Endodermal cell (in vitro differentiated cells): ENCODE measurements at regions not wholly inside any gene's neighbourhood (a gene's known extent, or its start where the extent isn't known, plus 50 kb on each side); places are given as distances from the start of the nearest gene placed in this dataset.
A peak's percentile ranks its signal among the peaks of the same experiment; 100 is the strongest.
"Not testable (repeated sequence)": the region's sequence is repeated elsewhere in the genome, so short reads cannot be mapped to it uniquely, and the experiment has no call there.

Experiments
- DNase-seq: peaks from one replicate; pipeline ENCODE4 v3.0.0-alpha.2; 2017
- H3K27ac ChIP-seq: 2 replicates; pipeline ENCODE4 v1.5.1; 2013; ENCODE audit warnings: mild to moderate bottlenecking, low read depth, low read length, moderate library complexity
- H3K27me3 ChIP-seq: 2 replicates; pipeline ENCODE4 v1.6.1; 2013; ENCODE audit warnings: mild to moderate bottlenecking, low read length, moderate library complexity; ENCODE audit not compliant: insufficient read depth, control insufficient read depth, poor library complexity, severe bottlenecking
- H3K36me3 ChIP-seq: 2 replicates; pipeline ENCODE4 v1.7.0; 2013; ENCODE audit warnings: mild to moderate bottlenecking, low read length, moderate library complexity; ENCODE audit not compliant: control insufficient read depth, insufficient read depth
- H3K4me1 ChIP-seq: one replicate; pipeline ENCODE4 v1.7.0; 2013; ENCODE audit warnings: low read length; ENCODE audit not compliant: control insufficient read depth, insufficient read depth
- H3K4me3 ChIP-seq: 2 replicates; pipeline ENCODE4 v1.5.1; 2013; ENCODE audit warnings: mild to moderate bottlenecking, low read length, moderate library complexity
- H3K9ac ChIP-seq: 2 replicates; pipeline ENCODE4 v1.6.1; 2013; ENCODE audit warnings: mild to moderate bottlenecking, low read length, moderate library complexity; ENCODE audit not compliant: poor library complexity, severe bottlenecking; ENCODE audit errors: extremely low read depth
- H3K9me3 ChIP-seq: 2 replicates; pipeline ENCODE4 v1.6.1; 2013; ENCODE audit warnings: mild to moderate bottlenecking, low read length, moderate library complexity; ENCODE audit not compliant: control insufficient read depth
- H3K27ac Mint-ChIP-seq: 2 replicates; pipeline ENCODE4 v1.8.0; 2020; ENCODE audit warnings: mixed read lengths
- H3K27me3 Mint-ChIP-seq: 2 replicates; pipeline ENCODE4 v1.8.0; 2021; ENCODE audit warnings: mild to moderate bottlenecking, mixed read lengths; ENCODE audit not compliant: insufficient read depth
- H3K36me3 Mint-ChIP-seq: 2 replicates; pipeline ENCODE4 v1.8.0; 2020; ENCODE audit warnings: low read depth, mixed read lengths
- H3K4me1 Mint-ChIP-seq: 2 replicates; pipeline ENCODE4 v1.8.0; 2020; ENCODE audit warnings: mixed read lengths
- H3K4me3 Mint-ChIP-seq: 2 replicates; pipeline ENCODE4 v1.8.0; 2020; ENCODE audit warnings: mild to moderate bottlenecking, moderate library complexity, mixed read lengths
- H3K9me3 Mint-ChIP-seq: 2 replicates; pipeline ENCODE4 v1.8.0; 2020; ENCODE audit warnings: mild to moderate bottlenecking, mixed read lengths
- WGBS, 2 experiments: methylation state at CpG; one replicate each; pipeline versions ENCODE4 v1.1.5 to v1.1.7; 2013; ENCODE audit warnings: missing lambda C conversion rate in 2 of 2, mixed read lengths in 1 of 2; ENCODE audit not compliant: insufficient coverage in 1 of 2, insufficient read length in 1 of 2; 5-methylcytosine and 5-hydroxymethylcytosine counted together
- TF ChIP-seq, protein P1 (sequence below): fragments of 200-600 bp; sonication (generic); conservative IDR thresholded peaks from 2 replicates; pipeline ENCODE4 v1.5.0; 2021; ENCODE audit warnings: antibody characterized with exemption, mild to moderate bottlenecking

DNA sequence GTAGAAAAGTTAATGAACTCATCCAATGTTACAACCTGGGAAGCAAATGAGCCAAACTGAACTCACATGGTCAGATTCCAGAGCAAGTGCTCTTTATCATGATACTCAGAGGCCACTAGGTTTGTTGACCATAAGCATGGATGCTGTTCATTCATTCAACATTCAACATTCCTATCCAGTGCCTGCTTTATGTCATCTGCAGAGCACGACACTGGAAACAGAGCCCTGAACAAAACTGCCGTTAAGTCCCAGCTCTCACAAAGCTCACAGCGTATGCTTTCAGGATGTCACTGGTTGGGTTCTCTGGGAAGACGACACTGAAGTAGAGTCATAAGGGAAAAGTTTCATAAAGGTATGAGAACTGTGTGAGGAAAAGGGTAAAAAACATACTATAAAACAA is 105.8 kb upstream of the TRIM77 start:
- Histone ChIP-seq H3K4me1 (no peaks in the 10 kb centered on the region), H3K9ac (no peak overlapping the region), H3K36me3 (no peaks in the 10 kb centered on the region), H3K27me3 (no peaks in the 10 kb centered on the region), H3K27ac (no peak overlapping the region), H3K4me3 (no peak overlapping the region), H3K9me3 (peaks cover 9% of the 10 kb centered on the region)
- no peak overlapping the region for H3K27ac Mint-ChIP-seq
- WGBS, 2 experiments: 91 to 92% methylated on average over 3 of the region's 4 CpGs
- H3K27me3 Mint-ChIP-seq: no peaks in the 10 kb centered on the region
- H3K4me3 Mint-ChIP-seq: no peak overlapping the region
- peaks cover 12% of the 10 kb centered on the region for H3K4me1 Mint-ChIP-seq
- peaks cover 7% of the 10 kb centered on the region for H3K9me3 Mint-ChIP-seq
- TF ChIP-seq, protein P1, sequence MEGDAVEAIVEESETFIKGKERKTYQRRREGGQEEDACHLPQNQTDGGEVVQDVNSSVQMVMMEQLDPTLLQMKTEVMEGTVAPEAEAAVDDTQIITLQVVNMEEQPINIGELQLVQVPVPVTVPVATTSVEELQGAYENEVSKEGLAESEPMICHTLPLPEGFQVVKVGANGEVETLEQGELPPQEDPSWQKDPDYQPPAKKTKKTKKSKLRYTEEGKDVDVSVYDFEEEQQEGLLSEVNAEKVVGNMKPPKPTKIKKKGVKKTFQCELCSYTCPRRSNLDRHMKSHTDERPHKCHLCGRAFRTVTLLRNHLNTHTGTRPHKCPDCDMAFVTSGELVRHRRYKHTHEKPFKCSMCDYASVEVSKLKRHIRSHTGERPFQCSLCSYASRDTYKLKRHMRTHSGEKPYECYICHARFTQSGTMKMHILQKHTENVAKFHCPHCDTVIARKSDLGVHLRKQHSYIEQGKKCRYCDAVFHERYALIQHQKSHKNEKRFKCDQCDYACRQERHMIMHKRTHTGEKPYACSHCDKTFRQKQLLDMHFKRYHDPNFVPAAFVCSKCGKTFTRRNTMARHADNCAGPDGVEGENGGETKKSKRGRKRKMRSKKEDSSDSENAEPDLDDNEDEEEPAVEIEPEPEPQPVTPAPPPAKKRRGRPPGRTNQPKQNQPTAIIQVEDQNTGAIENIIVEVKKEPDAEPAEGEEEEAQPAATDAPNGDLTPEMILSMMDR: no peak
- H3K36me3 Mint-ChIP-seq: no peaks in the 10 kb centered on the region
- no peak for DNase-seq

DNA sequence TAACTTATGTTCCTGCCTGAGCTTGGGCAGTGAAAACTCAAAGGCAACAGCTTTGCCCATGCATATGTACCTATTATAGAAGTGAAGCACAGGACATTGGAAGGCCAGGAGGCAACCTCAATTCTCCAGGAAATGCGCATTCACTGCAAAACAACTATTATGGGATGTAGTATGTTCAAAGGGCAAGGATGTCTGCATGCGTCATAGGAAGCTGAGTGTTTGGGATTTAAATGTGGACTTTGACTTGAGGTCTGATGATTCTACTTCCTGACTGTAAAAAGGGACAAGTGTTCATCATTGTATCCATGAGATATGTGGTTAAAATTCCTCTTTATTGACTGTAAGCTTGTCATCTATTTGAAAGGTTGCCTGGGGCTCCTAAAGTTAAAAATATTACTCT is 103.3 kb upstream of the TRIM77 start:
- H3K9ac ChIP-seq, H3K27ac ChIP-seq: not testable (repeated sequence)
- 99 to 100% methylated on average over 2 of the region's 2 CpGs for WGBS, 2 experiments

DNA sequence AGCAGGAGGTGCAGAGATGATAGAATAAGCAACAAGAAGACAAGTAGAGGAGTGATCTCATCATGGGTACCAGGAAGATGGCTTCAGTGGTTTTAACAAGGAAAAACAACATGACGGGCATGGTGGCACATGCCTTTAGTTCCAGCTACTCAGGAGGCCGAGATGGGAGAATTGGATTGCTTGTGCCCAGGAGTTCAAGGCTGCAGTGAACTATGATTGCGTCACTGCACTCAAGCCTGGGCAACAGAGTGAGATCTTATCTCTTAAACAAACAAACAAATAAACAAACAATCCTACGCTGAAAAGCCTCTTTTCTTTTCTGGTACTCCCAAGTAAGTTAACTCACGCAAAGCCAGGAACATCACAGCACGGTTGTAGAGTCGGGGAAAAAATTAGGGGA is 102.6 kb upstream of the TRIM77 start:
- not testable (repeated sequence) for H3K36me3 ChIP-seq, H3K4me1 ChIP-seq, H3K9ac ChIP-seq, DNase-seq, H3K9me3 Mint-ChIP-seq, H3K4me3 ChIP-seq, H3K27ac Mint-ChIP-seq, H3K27ac ChIP-seq, H3K36me3 Mint-ChIP-seq, H3K27me3 ChIP-seq, H3K9me3 ChIP-seq, H3K27me3 Mint-ChIP-seq, H3K4me3 Mint-ChIP-seq
- peaks cover 12% of the 10 kb centered on the region for H3K4me1 Mint-ChIP-seq
- 84% methylated on average over 7 of the region's 7 CpGs; no CpG with 5 or more reads in 1 of the 2 experiments for WGBS, 2 experiments

More for the DNA sequence above, 103.3 kb upstream of the TRIM77 start:
- H3K4me3 ChIP-seq, H3K27me3 Mint-ChIP-seq, H3K9me3 ChIP-seq, H3K27ac Mint-ChIP-seq, H3K36me3 ChIP-seq, H3K36me3 Mint-ChIP-seq, H3K9me3 Mint-ChIP-seq, H3K4me1 ChIP-seq, DNase-seq, H3K4me3 Mint-ChIP-seq, H3K27me3 ChIP-seq: not testable (repeated sequence)
- peaks cover 12% of the 10 kb centered on the region for H3K4me1 Mint-ChIP-seq

DNA sequence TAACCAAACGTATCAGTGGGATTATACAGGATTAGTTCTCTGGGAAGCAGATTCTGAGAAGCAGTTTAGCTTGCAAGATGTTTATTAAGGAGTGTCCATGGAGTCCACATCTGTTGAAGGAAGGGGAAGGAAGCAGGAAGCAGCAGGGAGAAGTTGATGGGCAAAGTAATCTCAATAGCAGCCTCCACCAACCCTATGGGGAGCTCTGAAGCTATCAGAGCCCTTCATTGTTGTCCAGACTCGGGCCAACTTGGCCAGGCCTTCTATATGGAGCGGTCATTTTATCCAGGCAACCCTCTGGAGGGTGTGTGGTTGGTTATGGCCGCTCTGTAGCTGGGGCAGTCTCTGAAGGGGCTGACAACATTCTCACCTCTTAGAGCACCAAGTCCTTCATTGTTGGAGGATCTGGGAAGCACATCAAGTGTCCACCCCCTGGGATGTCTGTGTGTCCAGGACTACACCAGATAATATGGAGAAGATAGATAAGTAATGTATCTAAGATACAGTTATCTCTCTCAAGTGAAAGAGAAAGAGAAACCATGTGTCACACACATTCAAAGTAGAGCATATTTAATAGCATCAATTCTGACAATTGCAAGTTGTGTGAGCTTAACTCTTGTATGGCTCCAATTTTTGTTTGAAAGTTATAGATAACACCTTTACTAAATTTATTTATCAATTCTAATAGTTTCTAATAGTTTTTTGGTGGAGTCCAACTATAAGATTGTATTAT is 101.7 kb upstream of the TRIM77 start:
- Histone ChIP-seq H3K4me3 (no peak overlapping the region), H3K9me3 (no peaks in the 10 kb centered on the region), H3K4me1 (no peaks in the 10 kb centered on the region), H3K27ac (no peak overlapping the region), H3K9ac (no peak overlapping the region), H3K27me3 (no peaks in the 10 kb centered on the region), H3K36me3 (no peaks in the 10 kb centered on the region)
- 92% methylated on average over 3 of the region's 4 CpGs; no CpG with 5 or more reads in 1 of the 2 experiments for WGBS, 2 experiments
- no peak for DNase-seq
- H3K36me3 Mint-ChIP-seq: no peaks in the 10 kb centered on the region
- H3K4me1 Mint-ChIP-seq: peaks cover 12% of the 10 kb centered on the region
- TF ChIP-seq, protein P1: no peak
- H3K9me3 Mint-ChIP-seq: no peaks in the 10 kb centered on the region
- H3K27me3 Mint-ChIP-seq: no peaks in the 10 kb centered on the region
- no peak overlapping the region for H3K4me3 Mint-ChIP-seq
- peak overlapping the region; percentile 66 for H3K27ac Mint-ChIP-seq
